ENCODE measurements at regions not wholly inside any gene's neighbourhood (a gene's known extent, or its start where the extent isn't known, plus 50 kb on each side); places are given as distances from the start of the nearest gene placed in this dataset.

DNA sequence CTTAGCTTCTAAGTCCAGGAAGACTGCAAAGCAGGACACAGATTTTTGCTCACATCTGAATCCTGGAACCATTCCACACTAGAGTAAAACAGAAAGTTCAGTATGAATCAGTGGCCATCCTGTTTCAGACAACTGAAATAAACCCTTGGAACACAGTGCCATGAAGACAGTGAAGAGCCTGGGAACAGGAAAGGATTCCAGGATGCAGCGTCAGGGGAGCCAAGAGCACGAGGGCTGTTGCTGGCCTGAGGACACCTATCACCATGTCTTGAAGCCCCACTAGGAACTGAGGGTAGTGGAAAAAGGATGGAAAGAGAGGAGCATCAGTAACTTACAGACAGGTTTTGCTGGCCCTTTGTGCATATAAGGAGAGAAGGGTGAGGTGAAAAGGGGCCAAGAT lies 115.3 kb upstream of the FSTL4 start:
- Histone ChIP-seq H3K36me3 (no peaks in the 10 kb centered on the region), H3K27ac (no peak overlapping the region), H3K9me3 (no peaks in the 10 kb centered on the region), H3K27me3 (no peaks in the 10 kb centered on the region), H3K4me3 (no peak overlapping the region), H3K4me1 (no peaks in the 10 kb centered on the region)
- no peak for DNase-seq (ENCODE audit: low spot score)
- TF ChIP-seq CTCF (IDR thresholded peaks at IDR 0.05): no peak

DNA sequence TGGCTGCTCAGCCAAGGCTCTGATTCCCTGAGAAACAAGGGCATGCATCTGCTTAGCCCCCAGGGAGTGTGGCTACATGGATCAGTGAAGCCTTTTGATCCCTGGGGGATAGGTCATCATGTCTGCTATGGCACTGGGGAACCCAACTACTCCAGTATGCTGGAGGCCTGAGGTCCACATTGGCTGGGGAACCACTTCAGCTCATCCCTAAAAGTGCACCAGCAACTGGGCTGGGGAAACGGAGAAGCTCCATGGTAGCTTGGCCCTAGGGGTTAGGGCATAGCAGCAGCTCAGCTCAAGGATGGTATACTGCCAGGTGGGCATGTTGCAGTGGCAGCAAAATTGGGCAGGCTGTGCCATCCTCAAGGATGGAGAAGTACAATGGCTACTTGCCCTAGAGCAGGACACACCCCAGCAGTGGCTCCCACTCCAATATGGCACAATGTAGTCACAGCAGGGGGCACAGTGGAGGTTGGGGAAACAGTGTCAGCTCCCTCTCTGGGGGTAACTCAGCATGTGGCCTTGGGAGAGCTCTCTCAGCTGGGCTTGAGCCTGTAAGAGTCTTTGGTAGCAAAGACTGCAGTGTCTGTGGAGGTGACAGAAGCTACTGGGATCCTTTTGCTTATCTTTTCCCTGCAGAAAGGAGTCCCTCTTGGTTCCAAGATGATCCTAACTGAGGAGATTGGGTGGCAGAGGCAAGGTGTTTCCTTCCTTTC lies 111.5 kb upstream of the FSTL4 start:
- no peak for TF ChIP-seq CTCF (IDR thresholded peaks at IDR 0.05)
- no peaks in the 10 kb centered on the region for H3K4me1 ChIP-seq
- no peaks in the 10 kb centered on the region for H3K36me3 ChIP-seq
- DNase-seq (ENCODE audit: low spot score): peak; percentile 26
- H3K27me3 ChIP-seq: no peaks in the 10 kb centered on the region
- no peak overlapping the region for H3K27ac ChIP-seq
- peaks cover 0 to 23% of the 10 kb centered on the region in 2 donors for H3K9me3 ChIP-seq
- H3K4me3 ChIP-seq: no peak overlapping the region

- Histone ChIP-seq H3K27me3 (no peaks in the 10 kb centered on the region), H3K36me3 (no peaks in the 10 kb centered on the region), H3K27ac (no peak overlapping the region), H3K4me1 (no peaks in the 10 kb centered on the region), H3K9me3 (peaks cover 0 to 23% of the 10 kb centered on the region in 2 donors), H3K4me3 (no peak overlapping the region)
- peak; percentile 0 for DNase-seq (ENCODE audit: low spot score)
- no peak for TF ChIP-seq CTCF (IDR thresholded peaks at IDR 0.05)
Observed at GRCh38 chr5:133723126-133723525, 110.8 kb upstream of the FSTL4 start.

- H3K4me1 ChIP-seq: no peaks in the 10 kb centered on the region
- H3K27me3 ChIP-seq: no peaks in the 10 kb centered on the region
- DNase-seq (ENCODE audit: low spot score): no peak
- H3K36me3 ChIP-seq: no peaks in the 10 kb centered on the region
- no peak overlapping the region for H3K27ac ChIP-seq
- peaks cover 0 to 23% of the 10 kb centered on the region in 2 donors for H3K9me3 ChIP-seq
- no peak overlapping the region for H3K4me3 ChIP-seq
- TF ChIP-seq CTCF (IDR thresholded peaks at IDR 0.05): no peak
Observed at GRCh38 chr5:133721365-133721764, 109.0 kb upstream of the FSTL4 start.

GRCh38 chr5:133718457-133718856 lies 106.1 kb upstream of the FSTL4 start:
- no peak for TF ChIP-seq CTCF (IDR thresholded peaks at IDR 0.05)
- Histone ChIP-seq H3K27ac (no peak overlapping the region), H3K4me3 (no peak overlapping the region), H3K9me3 (peaks cover 0 to 23% of the 10 kb centered on the region in 2 donors), H3K4me1 (no peaks in the 10 kb centered on the region), H3K27me3 (no peaks in the 10 kb centered on the region), H3K36me3 (no peaks in the 10 kb centered on the region)
- DNase-seq (ENCODE audit: low spot score): no peak

Data from right atrium auricular region (tissue), 2 donors.